Stimulated activated memory B cell treated with anti-CD40 and anti-IgM and Interleukin-4, amounts not matched to agents 10 μg/mL and 1 μg/mL and 100 μg/mL, for 72 hours (primary cell): ENCODE measurements at regions not wholly inside any gene's neighbourhood (a gene's known extent, or its start where the extent isn't known, plus 50 kb on each side); places are given as distances from the start of the nearest gene placed in this dataset.

Experiments used
- ATAC-seq: fragments of 150-1000 bp; cut with Tn5 transposase; 2 replicates; pipeline ENCODE4 v1.10.0; 2021
- H3K27ac Mint-ChIP-seq: one replicate; pipeline ENCODE4 v1.8.0; 2022; ENCODE audit warnings: mild to moderate bottlenecking, mixed read lengths
- H3K27me3 Mint-ChIP-seq: one replicate; pipeline ENCODE4 v1.8.0; 2022; ENCODE audit warnings: mixed read lengths
- H3K36me3 Mint-ChIP-seq: one replicate; pipeline ENCODE4 v1.8.0; 2022; ENCODE audit warnings: mixed read lengths
- H3K4me1 Mint-ChIP-seq: one replicate; pipeline ENCODE4 v1.8.0; 2022; ENCODE audit warnings: mixed read lengths
- H3K4me3 Mint-ChIP-seq: one replicate; pipeline ENCODE4 v1.8.0; 2022; ENCODE audit warnings: mild to moderate bottlenecking, moderate library complexity, mixed read lengths
- H3K9me3 Mint-ChIP-seq: one replicate; pipeline ENCODE4 v1.8.0; 2022; ENCODE audit warnings: mixed read lengths

DNA sequence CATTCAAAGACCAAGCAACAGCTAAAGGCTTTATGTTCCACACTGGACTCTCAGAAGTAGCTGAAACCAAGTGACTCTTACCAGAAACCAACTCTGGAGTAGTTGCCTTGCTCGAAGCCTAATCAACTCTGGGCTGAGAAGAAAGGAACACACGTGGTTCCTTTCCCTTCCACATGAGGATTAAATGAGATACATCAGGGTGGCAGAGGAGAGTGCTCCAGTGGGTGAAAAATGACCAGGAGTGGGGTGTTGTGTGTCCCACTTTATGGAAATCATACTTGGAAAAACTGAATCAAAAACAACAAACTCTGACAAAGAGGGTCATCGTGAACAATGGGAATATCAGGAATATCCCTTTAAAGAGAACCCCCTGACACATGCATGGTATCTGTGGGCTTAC, 234.2 kb upstream of the ASIC2 start:
- no peak overlapping the region for H3K27ac Mint-ChIP-seq
- no peak for ATAC-seq
- no peaks in the 10 kb centered on the region for H3K27me3 Mint-ChIP-seq
- no peaks in the 10 kb centered on the region for H3K36me3 Mint-ChIP-seq
- no peak overlapping the region for H3K4me3 Mint-ChIP-seq
- H3K9me3 Mint-ChIP-seq: peaks cover 10% of the 10 kb centered on the region
- H3K4me1 Mint-ChIP-seq: no peaks in the 10 kb centered on the region

- no peaks in the 10 kb centered on the region for H3K36me3 Mint-ChIP-seq
- no peaks in the 10 kb centered on the region for H3K27me3 Mint-ChIP-seq
- no peaks in the 10 kb centered on the region for H3K4me1 Mint-ChIP-seq
- peaks cover 10% of the 10 kb centered on the region for H3K9me3 Mint-ChIP-seq
- no peak overlapping the region for H3K27ac Mint-ChIP-seq
- no peak overlapping the region for H3K4me3 Mint-ChIP-seq
- no peak for ATAC-seq
Observed at GRCh38 chr17:33528846-33529245, 235.8 kb upstream of the ASIC2 start.

- no peak for ATAC-seq
- H3K27ac Mint-ChIP-seq: no peak overlapping the region
- no peaks in the 10 kb centered on the region for H3K36me3 Mint-ChIP-seq
- H3K27me3 Mint-ChIP-seq: no peaks in the 10 kb centered on the region
- H3K4me3 Mint-ChIP-seq: no peak overlapping the region
- H3K4me1 Mint-ChIP-seq: no peaks in the 10 kb centered on the region
- peaks cover 10% of the 10 kb centered on the region for H3K9me3 Mint-ChIP-seq
Observed at GRCh38 chr17:33529816-33530215, 236.7 kb upstream of the ASIC2 start.

GRCh38 chr17:33531311-33531710, 238.2 kb upstream of the ASIC2 start:
- no peaks in the 10 kb centered on the region for H3K27me3 Mint-ChIP-seq
- no peaks in the 10 kb centered on the region for H3K36me3 Mint-ChIP-seq
- H3K9me3 Mint-ChIP-seq: peaks cover 10% of the 10 kb centered on the region
- H3K4me1 Mint-ChIP-seq: no peaks in the 10 kb centered on the region
- no peak overlapping the region for H3K4me3 Mint-ChIP-seq
- no peak for ATAC-seq
- no peak overlapping the region for H3K27ac Mint-ChIP-seq

DNA sequence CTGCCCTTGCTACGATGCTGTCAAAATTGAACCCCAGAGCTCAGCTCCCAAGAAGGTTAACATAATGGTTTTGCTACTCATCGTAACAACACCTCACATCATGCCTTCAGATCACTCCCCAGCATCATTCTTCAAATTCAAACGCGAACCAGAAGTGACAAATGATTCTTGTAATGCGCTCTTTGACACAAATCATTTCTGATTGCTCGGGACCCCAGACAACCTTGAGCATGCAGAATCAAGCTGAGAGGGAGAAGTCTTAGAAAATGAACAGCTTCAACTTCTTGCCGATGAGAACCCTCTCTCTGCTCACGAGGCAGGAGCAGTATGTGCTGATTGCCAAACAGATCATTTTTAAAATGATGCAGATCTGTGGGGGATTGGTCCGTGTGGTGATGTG, 241.0 kb upstream of the ASIC2 start:
- no peak for ATAC-seq
- Mint-ChIP-seq H3K9me3 (no peaks in the 10 kb centered on the region), H3K4me1 (no peaks in the 10 kb centered on the region), H3K27me3 (no peaks in the 10 kb centered on the region), H3K4me3 (no peak overlapping the region), H3K36me3 (no peaks in the 10 kb centered on the region), H3K27ac (no peak overlapping the region)

- H3K36me3 Mint-ChIP-seq: no peaks in the 10 kb centered on the region
- no peaks in the 10 kb centered on the region for H3K9me3 Mint-ChIP-seq
- H3K4me1 Mint-ChIP-seq: no peaks in the 10 kb centered on the region
- no peak overlapping the region for H3K27ac Mint-ChIP-seq
- no peaks in the 10 kb centered on the region for H3K27me3 Mint-ChIP-seq
- ATAC-seq: no peak
- H3K4me3 Mint-ChIP-seq: no peak overlapping the region
Observed at GRCh38 chr17:33545124-33545523, 252.0 kb upstream of the ASIC2 start.

- H3K4me3 Mint-ChIP-seq: no peak overlapping the region
- no peak for ATAC-seq
- no peak overlapping the region for H3K27ac Mint-ChIP-seq
- no peaks in the 10 kb centered on the region for H3K4me1 Mint-ChIP-seq
- no peaks in the 10 kb centered on the region for H3K27me3 Mint-ChIP-seq
- H3K9me3 Mint-ChIP-seq: no peaks in the 10 kb centered on the region
- no peaks in the 10 kb centered on the region for H3K36me3 Mint-ChIP-seq
Observed at GRCh38 chr17:33550261-33550660, 257.2 kb upstream of the ASIC2 start.

- Mint-ChIP-seq H3K9me3 (no peaks in the 10 kb centered on the region), H3K4me3 (no peak overlapping the region), H3K27ac (no peak overlapping the region), H3K4me1 (no peaks in the 10 kb centered on the region), H3K27me3 (no peaks in the 10 kb centered on the region), H3K36me3 (no peaks in the 10 kb centered on the region)
- ATAC-seq: no peak
Observed at GRCh38 chr17:33551075-33551474, 258.0 kb upstream of the ASIC2 start.

DNA sequence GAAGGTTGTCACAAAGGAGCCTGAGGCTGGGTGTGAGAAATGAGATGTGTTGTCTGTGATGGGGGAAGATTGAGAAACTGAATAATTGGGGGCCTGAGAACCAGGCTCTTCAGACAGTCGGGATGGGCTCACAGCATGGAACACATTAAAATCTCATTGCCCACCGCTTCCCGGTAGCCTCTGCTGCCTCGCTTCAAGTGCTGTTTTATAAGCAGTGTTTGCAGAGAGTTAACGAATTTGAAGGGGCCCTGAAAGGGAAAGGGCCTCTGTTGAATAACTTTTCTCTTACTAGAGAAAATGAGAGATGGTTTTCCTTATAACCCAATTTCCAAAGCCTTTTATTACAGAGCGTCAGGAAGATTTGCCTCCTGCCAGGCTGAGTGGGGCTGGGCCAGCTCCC, 258.8 kb upstream of the ASIC2 start:
- ATAC-seq: no peak
- no peaks in the 10 kb centered on the region for H3K36me3 Mint-ChIP-seq
- H3K4me1 Mint-ChIP-seq: no peaks in the 10 kb centered on the region
- H3K4me3 Mint-ChIP-seq: no peak overlapping the region
- no peaks in the 10 kb centered on the region for H3K27me3 Mint-ChIP-seq
- H3K9me3 Mint-ChIP-seq: no peaks in the 10 kb centered on the region
- no peak overlapping the region for H3K27ac Mint-ChIP-seq

- Mint-ChIP-seq H3K4me3 (no peak overlapping the region), H3K27ac (no peak overlapping the region), H3K36me3 (no peaks in the 10 kb centered on the region), H3K27me3 (no peaks in the 10 kb centered on the region), H3K9me3 (peaks cover 9% of the 10 kb centered on the region), H3K4me1 (no peaks in the 10 kb centered on the region)
- no peak for ATAC-seq
Observed at GRCh38 chr17:33560165-33560564, 267.1 kb upstream of the ASIC2 start.

DNA sequence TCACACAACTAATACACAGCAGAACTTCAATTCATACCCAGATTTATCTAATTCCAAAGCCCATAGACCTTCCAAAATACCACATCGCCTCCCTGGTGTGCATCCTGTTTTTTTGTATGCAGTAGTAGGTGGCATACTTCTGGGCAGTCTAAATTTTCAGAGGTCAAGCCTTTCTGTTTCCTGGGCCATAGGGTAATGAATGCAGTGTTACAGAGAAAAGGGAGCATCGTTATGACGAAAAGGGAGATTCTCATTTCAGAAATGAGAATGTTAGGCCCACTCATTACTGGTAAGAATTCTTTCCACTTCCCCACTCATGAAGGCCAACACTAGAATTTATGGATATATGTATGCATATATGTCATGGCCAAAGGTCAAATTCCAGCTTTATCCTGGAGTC, 267.8 kb upstream of the ASIC2 start:
- H3K27ac Mint-ChIP-seq: no peak overlapping the region
- H3K4me3 Mint-ChIP-seq: no peak overlapping the region
- ATAC-seq: no peak
- H3K4me1 Mint-ChIP-seq: no peaks in the 10 kb centered on the region
- H3K27me3 Mint-ChIP-seq: no peaks in the 10 kb centered on the region
- no peaks in the 10 kb centered on the region for H3K36me3 Mint-ChIP-seq
- peaks cover 9% of the 10 kb centered on the region for H3K9me3 Mint-ChIP-seq

GRCh38 chr17:33561569-33562334, 268.7 kb upstream of the ASIC2 start:
- Mint-ChIP-seq H3K27me3 (no peaks in the 10 kb centered on the region), H3K36me3 (no peaks in the 10 kb centered on the region), H3K4me3 (no peak overlapping the region), H3K9me3 (peaks cover 11% of the 10 kb centered on the region), H3K4me1 (no peaks in the 10 kb centered on the region), H3K27ac (no peak overlapping the region)
- ATAC-seq: no peak

- Mint-ChIP-seq H3K27me3 (no peaks in the 10 kb centered on the region), H3K4me3 (no peak overlapping the region), H3K27ac (no peak overlapping the region), H3K4me1 (no peaks in the 10 kb centered on the region), H3K36me3 (no peaks in the 10 kb centered on the region), H3K9me3 (peaks cover 10% of the 10 kb centered on the region)
- no peak for ATAC-seq
Observed at GRCh38 chr17:33562792-33563191, 269.7 kb upstream of the ASIC2 start.

- H3K4me1 Mint-ChIP-seq: no peaks in the 10 kb centered on the region
- peaks cover 7% of the 10 kb centered on the region for H3K9me3 Mint-ChIP-seq
- no peak for ATAC-seq
- no peak overlapping the region for H3K4me3 Mint-ChIP-seq
- H3K27ac Mint-ChIP-seq: no peak overlapping the region
- no peaks in the 10 kb centered on the region for H3K27me3 Mint-ChIP-seq
- H3K36me3 Mint-ChIP-seq: no peaks in the 10 kb centered on the region
Observed at GRCh38 chr17:33564146-33564545, 271.1 kb upstream of the ASIC2 start.

- no peak for ATAC-seq
- Mint-ChIP-seq H3K4me1 (no peaks in the 10 kb centered on the region), H3K36me3 (no peaks in the 10 kb centered on the region), H3K4me3 (no peak overlapping the region), H3K27ac (no peak overlapping the region), H3K9me3 (peaks cover 14% of the 10 kb centered on the region), H3K27me3 (no peaks in the 10 kb centered on the region)
Observed at GRCh38 chr17:33567223-33567622, 274.1 kb upstream of the ASIC2 start.

GRCh38 chr17:33572615-33573014, 279.5 kb upstream of the ASIC2 start:
- Mint-ChIP-seq H3K4me3 (no peak overlapping the region), H3K9me3 (peaks cover 8% of the 10 kb centered on the region), H3K27me3 (peaks cover 12% of the 10 kb centered on the region), H3K27ac (no peak overlapping the region), H3K36me3 (no peaks in the 10 kb centered on the region), H3K4me1 (no peaks in the 10 kb centered on the region)
- ATAC-seq: no peak
